SK-N-SH (cell line): ENCODE measurements at regions not wholly inside any gene's neighbourhood (a gene's known extent, or its start where the extent isn't known, plus 50 kb on each side); places are given as distances from the start of the nearest gene placed in this dataset.

ENCODE experiments used
- CTCF ChIA-PET: fragments of 300-600, 350-600 bp; formaldehyde crosslinking; extraction: SDS; loops from one replicate; lab custom pipeline; 2021; lab: Yijun Ruan, JAX
- POLR2A ChIA-PET: fragments of 350-600 bp; sonication (Branson Sonifier 250); formaldehyde crosslinking; extraction: SDS; loops from one replicate; lab custom pipeline; 2020; ENCODE audit warnings: antibody characterized with exemption, inconsistent platforms; lab: Yijun Ruan, JAX
- DNase-seq: peaks from one replicate; pipeline ENCODE4 v3.0.0; 2012
- H2AFZ ChIP-seq: fragments of 200-600 bp; sonication (generic); 2 replicates; pipeline ENCODE4 v1.8.1; 2016; ENCODE audit warnings: antibody characterized with exemption, mild to moderate bottlenecking, low read depth
- H3F3A ChIP-seq: fragments of 200-600 bp; sonication (generic); replicated peaks from 2 replicates; pipeline ENCODE3; 2016; ENCODE audit warnings: antibody characterized with exemption, mild to moderate bottlenecking; ENCODE audit not compliant: insufficient read depth
- H3K27ac ChIP-seq, 2 experiments: fragments of 200-500 bp in 1 of 2; fragments of 200-600 bp in 1 of 2; sonication (Bioruptor generic) in 1 of 2; sonication (generic), shearing (Covaris generic) in 1 of 2; 2 replicates each; pipeline versions ENCODE4 v1.5.1 to v1.6.1; 2014 to 2016; ENCODE audit warnings: low read depth in 2 of 2, inconsistent platforms in 1 of 2, low read length in 1 of 2, mild to moderate bottlenecking in 1 of 2, mixed read lengths in 1 of 2
- H3K27me3 ChIP-seq: fragments of 200-600 bp; sonication (generic), shearing (Covaris generic); 2 replicates; pipeline ENCODE4 v1.6.1; 2016; ENCODE audit warnings: mixed run types; ENCODE audit not compliant: insufficient read depth
- H3K36me3 ChIP-seq, 2 experiments: fragments of 200-500 bp in 1 of 2; fragments of 200-600 bp in 1 of 2; sonication (Bioruptor generic) in 1 of 2; sonication (generic) in 1 of 2; replicated peaks in 1 of 2; 2 replicates each; pipeline versions ENCODE3 to v1.5.1; 2014 to 2016; ENCODE audit warnings: low read length in 1 of 2, mild to moderate bottlenecking in 1 of 2; ENCODE audit not compliant: insufficient read depth in 2 of 2, control insufficient read depth in 1 of 2
- H3K4me1 ChIP-seq, 2 experiments: fragments of 200-500 bp in 1 of 2; fragments of 200-600 bp in 1 of 2; sonication (Bioruptor generic) in 1 of 2; sonication (generic), shearing (Covaris generic) in 1 of 2; 2 replicates each; pipeline versions ENCODE4 v1.5.1 to v1.6.1; 2014 to 2016; ENCODE audit warnings: low read depth in 1 of 2, low read length in 1 of 2, mixed run types in 1 of 2; ENCODE audit not compliant: insufficient read depth in 2 of 2, control insufficient read depth in 1 of 2
- H3K4me2 ChIP-seq: fragments of 200-600 bp; sonication (generic), shearing (Covaris generic); 2 replicates; pipeline ENCODE4 v1.6.1; 2017; ENCODE audit warnings: mixed run types
- H3K4me3 ChIP-seq, 2 experiments: fragments of 200-500 bp in 1 of 2; fragments of 200-600 bp in 1 of 2; sonication (Bioruptor generic) in 1 of 2; sonication (generic), shearing (Covaris generic) in 1 of 2; 2 replicates each; pipeline versions ENCODE4 v1.5.1 to v1.8.1; 2014 to 2016; ENCODE audit warnings: low read depth in 2 of 2, inconsistent platforms in 1 of 2, low read length in 1 of 2, mild to moderate bottlenecking in 1 of 2, mixed read lengths in 1 of 2, moderate library complexity in 1 of 2
- H3K79me2 ChIP-seq: fragments of 200-600 bp; sonication (generic); 2 replicates; pipeline ENCODE4 v1.8.1; 2017; ENCODE audit warnings: mild to moderate bottlenecking; ENCODE audit not compliant: insufficient read depth
- H3K9ac ChIP-seq: fragments of 200-600 bp; sonication (generic); 2 replicates; pipeline ENCODE4 v1.6.1; 2017; ENCODE audit warnings: mixed run types
- H3K9me2 ChIP-seq: fragments of 200-600 bp; sonication (generic); 2 replicates; pipeline ENCODE4 v1.6.1; 2017; ENCODE audit warnings: mixed run types
- H3K9me3 ChIP-seq: fragments of 200-600 bp; sonication (generic); 2 replicates; pipeline ENCODE4 v1.6.1; 2017; ENCODE audit warnings: mixed run types, mild to moderate bottlenecking, moderate library complexity
- H4K20me1 ChIP-seq: fragments of 200-600 bp; sonication (generic); 2 replicates; pipeline ENCODE4 v1.6.1; 2017; ENCODE audit warnings: mild to moderate bottlenecking, mixed run types; ENCODE audit not compliant: insufficient read depth
- CHD2 ChIP-seq: fragments of 150-350 bp; IDR thresholded peaks from 2 replicates; pipeline ENCODE4 v1.6.1; 2018; ENCODE audit warnings: low read length; ENCODE audit not compliant: partially characterized antibody
- CTCF ChIP-seq: fragments of 200-600 bp; sonication (generic); IDR thresholded peaks from 2 replicates; pipeline ENCODE4 v1.6.1; 2017; ENCODE audit warnings: antibody characterized with exemption, mild to moderate bottlenecking, moderate library complexity
- EP300 ChIP-seq, 2 experiments: IDR thresholded peaks; 2 replicates each; pipeline versions ENCODE4 v1.4.0 to v1.6.1; 2012; ENCODE audit warnings: borderline replicate concordance in 1 of 2, low read depth in 1 of 2, low read length in 1 of 2
- EZH2phosphoT487 ChIP-seq: fragments of 200-600 bp; sonication (generic); IDR thresholded peaks from 2 replicates; pipeline ENCODE4 v1.6.1; 2017; ENCODE audit warnings: low read depth, mixed run types, mild to moderate bottlenecking, antibody characterized with exemption, moderate library complexity, borderline replicate concordance
- FOSL2 ChIP-seq: IDR thresholded peaks from 2 replicates; pipeline ENCODE4 v1.4.0; 2012; ENCODE audit warnings: low read depth, mild to moderate bottlenecking, moderate library complexity, borderline replicate concordance
- FOXJ3 ChIP-seq: sonication (generic); formaldehyde crosslinking; IDR thresholded peaks from 2 replicates; pipeline ENCODE4 v1.5.1; 2020; ENCODE audit warnings: mild to moderate bottlenecking, missing genetic modification reagents
- GABPA ChIP-seq: IDR thresholded peaks from 2 replicates; pipeline ENCODE4 v1.4.0; 2012; ENCODE audit warnings: low read depth, mild to moderate bottlenecking
- MEF2A ChIP-seq: IDR thresholded peaks from 2 replicates; pipeline ENCODE4 v1.4.0; 2012; ENCODE audit warnings: low read depth, borderline replicate concordance
- RXRA ChIP-seq: IDR thresholded peaks from 2 replicates; pipeline ENCODE4 v1.4.0; 2012; ENCODE audit warnings: low read depth, mild to moderate bottlenecking, borderline replicate concordance
- SIN3A ChIP-seq: IDR thresholded peaks from 2 replicates; pipeline ENCODE4 v1.6.1; 2012; ENCODE audit warnings: low read depth, mild to moderate bottlenecking, low read length, moderate library complexity, borderline replicate concordance
- SMC3 ChIP-seq: IDR thresholded peaks from 2 replicates; pipeline ENCODE4 v1.6.1; 2012; ENCODE audit warnings: low read depth, low read length, improper control_type of control experiment
- TAF1 ChIP-seq: IDR thresholded peaks from 2 replicates; pipeline ENCODE4 v1.6.1; 2012; ENCODE audit warnings: low read depth, mild to moderate bottlenecking, low read length, moderate library complexity, borderline replicate concordance
- TCF12 ChIP-seq: IDR thresholded peaks from 2 replicates; pipeline ENCODE4 v1.4.0; 2012
- YY1 ChIP-seq: IDR thresholded peaks from 2 replicates; pipeline ENCODE4 v1.4.0; 2012; ENCODE audit warnings: low read depth, mild to moderate bottlenecking
- ZBTB33 ChIP-seq: IDR thresholded peaks from 2 replicates; pipeline ENCODE4 v1.4.0; 2012; ENCODE audit warnings: low read depth, borderline replicate concordance
- WGBS: methylation state at CpG from one replicate; pipeline ENCODE4 v1.1.6; 2017; ENCODE audit warnings: low lambda C conversion rate; 5-methylcytosine and 5-hydroxymethylcytosine counted together
- TF ChIP-seq, protein P1 (sequence below): fragments of 150-350 bp; IDR thresholded peaks from 2 replicates; pipeline ENCODE4 v1.6.1; 2016; ENCODE audit warnings: mild to moderate bottlenecking, low read depth, low read length

GRCh38 chr10:83698899-83699298 is 440.4 kb upstream of the GHITM start:
- no peak overlapping the region for H3K9ac ChIP-seq
- CTCF ChIA-PET = no interaction called here
- no peaks in the 10 kb centered on the region for H3K4me1 ChIP-seq
- H3K27me3 ChIP-seq = no peaks in the 10 kb centered on the region
- H3K27ac ChIP-seq = no peak overlapping the region
- TF ChIP-seq, protein P1, sequence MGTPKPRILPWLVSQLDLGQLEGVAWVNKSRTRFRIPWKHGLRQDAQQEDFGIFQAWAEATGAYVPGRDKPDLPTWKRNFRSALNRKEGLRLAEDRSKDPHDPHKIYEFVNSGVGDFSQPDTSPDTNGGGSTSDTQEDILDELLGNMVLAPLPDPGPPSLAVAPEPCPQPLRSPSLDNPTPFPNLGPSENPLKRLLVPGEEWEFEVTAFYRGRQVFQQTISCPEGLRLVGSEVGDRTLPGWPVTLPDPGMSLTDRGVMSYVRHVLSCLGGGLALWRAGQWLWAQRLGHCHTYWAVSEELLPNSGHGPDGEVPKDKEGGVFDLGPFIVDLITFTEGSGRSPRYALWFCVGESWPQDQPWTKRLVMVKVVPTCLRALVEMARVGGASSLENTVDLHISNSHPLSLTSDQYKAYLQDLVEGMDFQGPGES = no peak
- no peak for TF ChIP-seq SMC3
- no peak for TF ChIP-seq EP300 (IDR thresholded peaks at IDR 0.05; ENCODE audit: borderline replicate concordance in 1 of 2, low read depth in 1 of 2, low read length in 1 of 2)
- no peaks in the 10 kb centered on the region for H3K79me2 ChIP-seq
- POLR2A ChIA-PET = no interaction called here
- no peak overlapping the region for H2AFZ ChIP-seq
- no peaks in the 10 kb centered on the region for H3K9me2 ChIP-seq
- H3K9me3 ChIP-seq = no peaks in the 10 kb centered on the region
- no peak overlapping the region for H3K4me2 ChIP-seq
- no peak for DNase-seq
- no peaks in the 10 kb centered on the region for H4K20me1 ChIP-seq
- no peaks in the 10 kb centered on the region for H3K36me3 ChIP-seq
- no peaks in the 10 kb centered on the region for H3F3A ChIP-seq
- H3K4me3 ChIP-seq = no peak overlapping the region
- 8% methylated on average over 2 of the region's 2 CpGs for WGBS

GRCh38 chr10:83701799-83702198 is 437.5 kb upstream of the GHITM start:
- H3K27ac ChIP-seq = no peak overlapping the region
- H4K20me1 ChIP-seq = no peaks in the 10 kb centered on the region
- 22% methylated on average over 3 of the region's 3 CpGs for WGBS
- H3K27me3 ChIP-seq = no peaks in the 10 kb centered on the region
- no peak overlapping the region for H3K4me2 ChIP-seq
- TF ChIP-seq TCF12 (no peak), MEF2A (no peak)
- no peak overlapping the region for H2AFZ ChIP-seq
- POLR2A ChIA-PET = no interaction called here
- H3K9ac ChIP-seq = no peak overlapping the region
- DNase-seq = no peak
- H3F3A ChIP-seq = no peaks in the 10 kb centered on the region
- no peaks in the 10 kb centered on the region for H3K9me3 ChIP-seq
- no peaks in the 10 kb centered on the region for H3K9me2 ChIP-seq
- H3K4me3 ChIP-seq = no peak overlapping the region
- H3K79me2 ChIP-seq = no peaks in the 10 kb centered on the region
- no peaks in the 10 kb centered on the region for H3K4me1 ChIP-seq
- no peaks in the 10 kb centered on the region for H3K36me3 ChIP-seq
- CTCF ChIA-PET = no interaction called here

DNA sequence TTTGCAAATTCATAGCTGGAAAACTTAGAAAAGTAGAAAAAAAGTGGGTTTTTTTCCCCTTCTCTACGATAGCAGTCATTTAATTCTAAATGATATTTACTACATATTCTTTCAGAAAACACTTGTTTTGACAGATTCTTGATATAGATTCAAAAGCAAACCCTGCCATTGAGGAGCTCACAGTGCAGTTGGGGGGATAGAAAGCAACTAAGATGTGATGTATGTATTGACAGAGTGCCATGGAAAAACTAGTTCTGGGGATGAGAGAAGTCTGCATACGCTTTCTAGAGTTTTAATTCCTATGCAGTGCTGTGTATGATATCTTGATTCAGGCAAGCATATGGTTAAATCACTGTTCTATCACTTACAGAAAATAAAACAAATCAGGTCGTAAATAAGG is 436.6 kb upstream of the GHITM start:
- Histone ChIP-seq H3F3A (no peaks in the 10 kb centered on the region), H3K36me3 (no peaks in the 10 kb centered on the region), H2AFZ (no peak overlapping the region), H3K4me2 (no peak overlapping the region), H3K79me2 (no peaks in the 10 kb centered on the region), H3K27me3 (no peaks in the 10 kb centered on the region), H3K9me3 (no peaks in the 10 kb centered on the region), H3K4me1 (no peaks in the 10 kb centered on the region), H3K4me3 (no peak overlapping the region), H3K9ac (no peak overlapping the region), H4K20me1 (no peaks in the 10 kb centered on the region), H3K27ac (no peak overlapping the region), H3K9me2 (no peaks in the 10 kb centered on the region)
- no peak for DNase-seq
- 17% methylated on average over 3 of the region's 3 CpGs for WGBS
- POLR2A ChIA-PET = no interaction called here
- CTCF ChIA-PET = interaction anchor here (0.7 kb wide), 1 partner anchor 334 kb away, joined by 3 read pairs; no protein-coding TSS in a partner anchor
- TF ChIP-seq MEF2A (no peak), SIN3A (no peak), YY1 (no peak), EZH2phosphoT487 (no peak), ZBTB33 (no peak), FOSL2 (no peak), GABPA (no peak), TAF1 (no peak), CHD2 (no peak), RXRA (no peak), CTCF (no peak), FOXJ3 (CRISPR knock-in tag) (no peak)
